Putamen (tissue), 1 donor: ENCODE measurements at regions not wholly inside any gene's neighbourhood (a gene's known extent, or its start where the extent isn't known, plus 50 kb on each side); places are given as distances from the start of the nearest gene placed in this dataset.
"Not testable (repeated sequence)": the region's sequence is repeated elsewhere in the genome, so short reads cannot be mapped to it uniquely, and the experiment has no call there.

Experiments used
- DNase-seq: peaks from one replicate; pipeline ENCODE4 v3.0.0-alpha.2; 2016; ENCODE audit warnings: low spot score

DNA sequence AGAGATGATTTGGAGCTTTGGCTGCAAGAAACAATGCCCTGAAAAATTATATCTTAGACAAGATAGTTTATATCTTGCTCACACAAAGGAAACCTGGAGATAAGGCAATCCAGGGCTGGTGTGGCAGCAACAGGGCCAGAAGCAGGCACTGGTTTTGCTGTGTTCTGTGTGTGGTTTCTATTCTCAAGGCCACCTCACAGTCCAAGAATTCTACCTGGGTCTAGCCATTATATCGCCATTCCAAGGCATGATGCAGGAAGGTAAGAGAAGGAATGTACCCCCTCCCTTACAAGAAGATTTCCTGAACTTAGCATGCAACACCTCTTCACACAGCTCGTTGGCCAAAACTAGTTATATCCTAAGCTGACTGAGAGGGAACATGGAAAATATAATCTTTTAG lies 74.5 kb upstream of the MEGF10 start:
- DNase-seq: no peak

DNA sequence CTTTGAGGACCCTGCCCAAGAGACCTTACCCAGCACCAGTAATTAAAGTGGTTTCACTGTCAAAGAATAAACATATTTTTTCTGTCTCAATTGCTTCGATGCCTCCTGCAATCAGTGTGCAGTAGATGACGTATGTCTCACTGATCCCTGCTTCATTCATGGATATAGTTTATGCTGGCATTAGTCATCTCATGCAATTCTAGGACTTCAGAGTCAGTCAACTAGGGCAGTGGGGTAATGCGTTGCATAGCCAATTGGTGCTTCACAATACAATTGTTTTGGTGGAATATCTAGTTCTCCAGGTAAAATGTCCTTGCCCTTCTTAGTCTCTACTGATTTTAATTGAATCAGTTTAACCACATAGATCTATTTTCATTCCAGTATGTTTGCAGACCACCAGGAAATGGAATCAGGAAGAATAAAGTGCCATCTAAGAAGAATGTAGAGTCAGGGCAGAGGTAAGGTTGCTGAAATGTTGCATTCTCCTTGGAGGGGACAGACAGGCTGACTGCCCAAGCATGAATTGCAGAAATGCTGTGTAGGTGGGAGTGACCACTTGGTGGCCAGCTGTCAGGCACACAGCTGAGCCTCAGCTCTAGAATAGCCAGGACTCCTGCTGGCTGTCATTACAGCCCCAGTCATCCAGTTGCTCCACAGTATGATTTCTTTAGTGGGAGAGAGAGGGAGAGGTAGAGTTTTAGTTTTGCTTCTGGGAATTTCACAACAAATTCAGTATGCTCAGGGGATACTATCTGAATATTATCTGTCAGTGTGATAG lies 73.5 kb upstream of the MEGF10 start:
- DNase-seq: no peak

DNA sequence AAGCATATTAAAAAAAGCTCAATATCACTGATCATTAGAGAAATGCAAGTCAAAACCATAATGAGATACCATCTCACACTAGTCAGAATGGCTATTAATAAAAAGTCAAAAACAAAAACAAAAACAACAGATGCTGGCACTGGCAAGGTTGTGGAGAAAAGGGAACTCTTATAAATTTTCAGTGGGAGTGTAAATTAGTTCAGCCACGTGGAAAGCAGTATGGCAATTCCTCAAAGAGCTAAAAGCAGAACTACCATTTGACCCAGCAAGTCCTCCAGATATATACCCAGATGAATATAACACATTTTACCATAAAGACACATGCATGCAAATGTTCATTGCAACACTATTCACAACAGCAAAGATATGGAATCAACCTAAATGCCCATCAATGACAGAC lies 68.7 kb upstream of the MEGF10 start:
- not testable (repeated sequence) for DNase-seq

DNA sequence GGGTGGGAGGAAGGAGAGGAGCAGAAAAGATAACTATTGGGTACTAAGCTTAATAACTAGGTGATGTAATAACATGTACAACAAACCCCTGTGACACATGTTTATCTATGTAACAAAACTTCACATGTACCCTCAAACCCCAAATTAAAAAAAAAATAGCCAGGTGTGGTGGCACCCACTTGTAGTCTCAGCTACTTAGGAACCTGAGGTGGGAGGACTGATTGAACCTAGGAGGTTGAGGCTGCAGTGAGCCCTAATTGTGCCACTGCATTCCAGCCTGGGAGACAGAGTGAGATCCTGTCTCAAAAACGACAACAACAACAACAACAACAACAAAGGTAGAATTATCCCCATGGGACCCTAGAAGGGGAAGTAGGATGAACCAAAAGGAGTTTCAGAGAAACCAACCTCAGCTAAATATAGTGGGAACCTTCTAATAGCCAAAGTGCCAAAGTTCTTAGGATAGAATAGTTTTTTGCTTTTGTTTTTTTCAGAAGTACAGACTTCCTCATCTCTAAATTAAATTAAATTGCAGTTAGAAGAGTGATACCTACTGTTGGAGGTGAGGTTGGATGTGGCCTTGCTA lies 67.9 kb upstream of the MEGF10 start:
- DNase-seq: not testable (repeated sequence)

DNA sequence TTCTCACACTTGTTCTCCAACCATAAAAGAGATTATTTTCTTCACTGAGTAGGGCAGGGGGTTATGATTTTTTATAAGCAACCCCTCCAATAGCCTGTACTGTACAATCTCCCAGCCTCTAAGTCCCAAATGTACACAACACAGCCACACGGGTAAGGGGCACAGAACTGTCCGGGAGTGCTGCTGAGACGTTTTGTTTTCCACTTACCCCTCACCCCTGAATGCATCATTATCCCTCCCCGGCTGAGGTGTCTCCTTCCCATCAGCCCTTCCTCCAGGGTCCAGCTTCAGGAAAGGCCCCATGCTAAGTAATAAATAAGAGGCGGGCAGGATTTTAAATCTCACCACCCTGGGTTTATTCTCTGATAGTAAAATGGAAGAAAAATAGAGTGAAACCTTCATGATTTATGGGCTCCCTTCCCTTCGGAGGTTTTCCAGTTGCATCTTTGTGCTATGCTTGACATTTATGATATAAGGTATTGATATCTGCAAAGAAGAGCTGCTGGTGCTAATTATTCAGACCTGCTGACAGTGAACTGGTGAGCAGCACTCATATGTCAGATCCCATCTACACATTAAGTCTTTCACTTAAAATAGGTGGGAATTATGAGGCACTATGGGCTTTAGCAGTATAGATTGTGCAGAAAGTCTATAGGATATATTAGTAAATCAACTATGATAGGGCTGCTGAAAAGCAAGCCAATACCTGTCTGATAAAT lies 67.2 kb upstream of the MEGF10 start:
- DNase-seq: no peak

DNA sequence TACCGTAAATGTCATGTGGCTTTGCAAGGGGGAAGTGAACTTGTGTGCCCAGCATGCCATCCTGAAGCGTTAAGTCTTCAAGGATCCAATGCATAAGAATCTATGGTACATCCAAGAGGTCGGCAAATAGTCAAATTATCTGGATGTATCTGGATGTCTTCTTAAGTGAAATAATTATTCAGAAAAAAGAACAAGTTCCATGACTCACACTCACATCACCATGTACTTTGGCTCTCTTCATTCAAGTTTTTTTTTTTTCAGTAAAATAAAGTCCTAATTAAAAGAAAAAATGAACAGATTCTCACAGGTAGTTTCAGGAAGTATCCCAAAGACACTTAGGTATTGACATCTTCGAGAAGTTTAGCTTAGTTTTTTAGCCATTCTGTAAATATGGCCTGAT lies 62.7 kb upstream of the MEGF10 start:
- DNase-seq: no peak

DNA sequence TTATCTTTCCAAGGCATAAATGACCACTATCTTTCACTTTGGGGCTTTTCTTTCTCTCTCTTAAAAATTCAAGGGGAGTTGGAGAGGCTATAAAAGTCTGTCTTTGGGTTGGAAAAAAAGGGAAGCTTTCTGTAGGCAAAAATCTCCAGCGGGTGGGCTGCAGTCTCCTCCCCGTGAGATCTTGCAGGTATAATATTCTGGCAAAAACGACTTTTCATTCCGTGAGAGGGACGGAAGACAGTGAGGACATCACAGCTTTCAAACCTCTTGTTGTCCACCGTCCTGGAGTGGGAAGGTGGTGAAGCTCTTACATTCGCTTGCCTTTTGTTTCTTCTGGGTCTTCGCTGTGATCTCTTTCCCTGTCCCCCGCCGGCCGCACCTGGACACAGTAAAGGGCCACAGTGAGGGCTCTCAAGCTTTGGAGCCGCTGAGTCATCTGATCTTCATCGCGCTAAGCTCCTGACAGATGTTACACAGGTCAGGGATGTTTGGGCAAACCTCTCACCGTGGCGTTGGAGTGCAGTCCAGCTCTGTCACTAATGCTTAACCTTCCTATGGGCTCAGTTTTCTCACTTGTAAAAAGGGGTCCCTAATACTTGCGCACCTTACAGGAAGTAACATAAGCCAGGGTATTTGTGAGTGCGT lies 61.9 kb upstream of the MEGF10 start:
- no peak for DNase-seq

DNA sequence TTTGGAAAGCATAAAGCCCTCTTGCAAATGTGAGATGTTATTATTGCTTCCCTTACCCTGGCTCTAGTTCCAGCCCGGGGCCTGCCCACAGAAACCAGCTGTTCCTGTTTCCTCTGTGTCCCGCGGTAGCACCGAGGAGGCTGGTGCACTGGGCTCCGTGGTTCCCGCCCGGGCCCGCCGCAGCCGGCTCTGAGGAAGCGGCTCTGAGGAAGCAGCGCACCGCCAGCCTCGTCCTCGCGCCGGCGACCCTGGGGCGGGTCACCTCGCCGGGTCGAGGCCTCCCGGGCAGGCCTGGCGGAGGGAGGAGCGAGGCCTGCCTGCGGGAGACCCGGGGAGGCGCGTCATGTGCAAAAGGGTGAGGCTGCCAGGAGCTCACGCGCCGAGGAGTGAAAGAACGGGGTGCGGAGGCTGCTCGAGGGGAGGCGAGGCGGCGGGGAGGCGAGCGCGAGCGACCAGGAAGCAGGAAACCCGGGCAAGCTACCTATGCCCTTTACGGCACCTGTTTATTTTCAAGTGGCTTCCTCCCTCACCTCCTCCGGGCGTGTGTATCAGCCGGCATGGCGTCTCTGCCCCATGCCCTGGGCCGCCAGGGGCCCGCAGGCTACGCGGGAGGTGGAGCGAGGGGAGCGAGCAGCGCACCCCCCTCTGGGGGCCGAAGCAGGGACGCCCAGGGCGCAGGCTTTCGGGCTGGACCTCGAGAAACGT lies 61.3 kb upstream of the MEGF10 start:
- DNase-seq: peak; percentile 21

DNA sequence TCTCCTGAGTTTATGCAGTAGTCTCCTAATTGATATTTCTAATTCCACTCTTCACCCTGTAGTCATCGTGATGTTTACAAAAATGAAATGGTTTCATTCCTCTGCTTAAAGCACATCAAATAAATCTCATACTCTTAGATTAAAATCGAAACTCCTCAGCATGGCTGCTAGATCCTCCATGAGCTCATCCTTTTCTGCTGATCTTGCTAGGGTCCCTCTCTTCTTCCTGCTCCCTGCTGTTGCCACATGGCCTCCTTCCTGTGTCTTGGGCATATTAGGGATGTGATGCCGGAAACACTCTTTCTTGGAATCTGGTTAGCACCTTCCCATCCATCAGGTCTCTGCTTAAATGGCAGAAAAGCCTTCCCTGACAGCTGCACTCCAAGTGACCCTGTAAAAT lies 59.5 kb upstream of the MEGF10 start:
- DNase-seq: no peak

DNA sequence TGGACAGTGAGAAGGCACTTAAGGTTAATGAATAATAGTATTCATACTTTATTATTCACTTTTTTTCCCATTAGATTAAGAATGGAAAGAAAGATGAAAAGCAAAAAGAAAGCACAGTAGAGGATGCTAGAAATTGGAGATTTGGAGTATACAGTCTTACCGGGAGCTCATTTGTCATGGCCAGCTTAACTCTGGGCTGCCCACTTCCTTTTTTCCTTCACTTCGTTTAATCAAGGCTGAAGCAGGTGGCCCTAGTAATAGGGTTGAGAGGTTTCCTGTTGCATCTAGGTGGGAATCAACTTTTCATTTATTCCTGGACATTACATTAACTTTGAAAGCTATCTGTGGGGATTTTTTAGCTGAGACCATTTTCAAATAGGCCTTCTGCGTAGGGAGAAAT lies 57.0 kb upstream of the MEGF10 start:
- DNase-seq: no peak

DNA sequence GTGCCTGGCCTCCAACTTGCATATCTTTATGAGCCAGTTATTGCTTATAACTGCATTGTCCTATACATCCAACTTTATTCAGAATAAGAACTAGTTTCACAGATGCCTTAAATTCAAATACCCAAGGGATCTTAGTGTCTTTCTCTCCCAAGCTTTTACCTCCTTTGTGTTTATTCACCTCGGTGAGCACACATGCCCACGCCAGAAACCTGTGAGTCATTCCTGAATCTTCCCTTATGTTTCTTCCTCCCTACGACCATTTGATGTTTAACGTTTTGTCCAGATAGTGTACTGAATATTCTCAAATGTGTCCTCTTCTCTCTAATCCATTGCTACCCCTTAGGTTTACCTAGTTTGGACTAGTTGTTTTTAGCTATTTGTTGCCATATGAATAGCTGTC lies 55.5 kb upstream of the MEGF10 start:
- no peak for DNase-seq

DNA sequence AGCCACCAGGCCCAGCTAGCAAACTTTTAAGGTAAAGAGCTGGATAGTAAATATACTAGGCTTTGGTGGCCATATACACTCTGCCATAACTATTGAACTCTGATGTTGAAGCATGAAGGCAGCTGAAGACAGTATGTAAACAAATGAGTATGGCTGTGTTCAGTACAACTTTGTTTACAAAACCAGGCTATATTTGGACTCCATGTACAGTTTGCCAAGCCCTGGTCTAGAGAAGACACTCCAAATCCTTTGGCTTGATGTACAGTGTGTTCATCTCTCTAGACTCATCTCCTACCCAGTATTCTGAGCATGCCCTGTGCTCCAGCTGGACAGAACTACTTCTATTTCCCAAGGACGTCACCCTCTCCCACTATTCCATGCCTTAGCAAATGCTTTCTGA lies 54.3 kb upstream of the MEGF10 start:
- no peak for DNase-seq
